ENCODE measurements at regions not wholly inside any gene's neighbourhood (a gene's known extent, or its start where the extent isn't known, plus 50 kb on each side); places are given as distances from the start of the nearest gene placed in this dataset.
"Not testable (repeated sequence)": the region's sequence is repeated elsewhere in the genome, so short reads cannot be mapped to it uniquely, and the experiment has no call there.

- H3K27me3 Mint-ChIP-seq; CTCF ChIA-PET; H3K27ac ChIP-seq (ENCODE audit: low read depth, low read length); H3K36me3 Mint-ChIP-seq; H3K9me3 ChIP-seq (ENCODE audit: control insufficient read depth in 2 of 3, low read length in 3 of 3); H3K27ac Mint-ChIP-seq; intact Hi-C loops (cut with micrococcal nuclease); H3K4me3 ChIP-seq (ENCODE audit: low read length); H3K4me3 Mint-ChIP-seq; POLR2A ChIA-PET; H3K27me3 ChIP-seq (ENCODE audit: control insufficient read depth in 2 of 2, insufficient read depth in 2 of 2, low read length in 2 of 2); H3K4me1 Mint-ChIP-seq; ATAC-seq; H3K4me1 ChIP-seq (ENCODE audit: control insufficient read depth in 2 of 2, insufficient read depth in 2 of 2, low read length in 2 of 2); DNase-seq; H3K36me3 ChIP-seq (ENCODE audit: control insufficient read depth in 2 of 3, insufficient read depth in 3 of 3, low read length in 3 of 3): not testable (repeated sequence)
- H3K9me3 Mint-ChIP-seq: peaks cover 0 to 36% (median 4%) of the 10 kb centered on the region in 11 donors
Observed at GRCh38 chr14:46568161-46568560, 83.4 kb downstream of the RPL10L start.

GRCh38 chr14:46550836-46551235 lies 100.7 kb downstream of the RPL10L start:
- POLR2A ChIA-PET: no interaction called here
- intact Hi-C loops (cut with micrococcal nuclease): no loop called here
- Histone ChIP-seq H3K4me3 (ENCODE audit: low read length) (no peak overlapping the region), H3K27ac (ENCODE audit: low read depth, low read length) (no peak overlapping the region), H3K36me3 (ENCODE audit: control insufficient read depth in 2 of 3, insufficient read depth in 3 of 3, low read length in 3 of 3) (no peaks in the 10 kb centered on the region), H3K9me3 (ENCODE audit: control insufficient read depth in 2 of 3, low read length in 3 of 3) (no peaks in the 10 kb centered on the region), H3K4me1 (ENCODE audit: control insufficient read depth in 2 of 2, insufficient read depth in 2 of 2, low read length in 2 of 2) (no peaks in the 10 kb centered on the region), H3K27me3 (ENCODE audit: control insufficient read depth in 2 of 2, insufficient read depth in 2 of 2, low read length in 2 of 2) (no peaks in the 10 kb centered on the region)
- H3K9me3 Mint-ChIP-seq: peaks cover 5 to 31% (median 20%) of the 10 kb centered on the region in 11 donors
- H3K4me3 Mint-ChIP-seq: no peak overlapping the region
- peaks cover 0 to 5% (median 0%) of the 10 kb centered on the region in 5 donors for H3K36me3 Mint-ChIP-seq
- H3K4me1 Mint-ChIP-seq: no peaks in the 10 kb centered on the region
- no peak overlapping the region for H3K27ac Mint-ChIP-seq
- CTCF ChIA-PET: no interaction called here
- H3K27me3 Mint-ChIP-seq: no peaks in the 10 kb centered on the region
- DNase-seq (no peak), ATAC-seq (no peak)

- Mint-ChIP-seq H3K9me3 (peaks cover 1 to 19% (median 8%) of the 10 kb centered on the region in 11 donors), H3K4me3 (no peak overlapping the region), H3K27me3 (no peaks in the 10 kb centered on the region), H3K36me3 (no peaks in the 10 kb centered on the region), H3K4me1 (no peaks in the 10 kb centered on the region), H3K27ac (no peak overlapping the region)
- DNase-seq: no peak
- no peak overlapping the region for H3K4me3 ChIP-seq (ENCODE audit: low read length)
- ChIA-PET CTCF (no interaction called here), POLR2A (no interaction called here)
- no peaks in the 10 kb centered on the region for H3K27me3 ChIP-seq (ENCODE audit: control insufficient read depth in 2 of 2, insufficient read depth in 2 of 2, low read length in 2 of 2)
- intact Hi-C loops (cut with micrococcal nuclease): no loop called here
- ATAC-seq: no peak
- no peaks in the 10 kb centered on the region for H3K9me3 ChIP-seq (ENCODE audit: control insufficient read depth in 2 of 3, low read length in 3 of 3)
- no peak overlapping the region for H3K27ac ChIP-seq (ENCODE audit: low read depth, low read length)
- no peaks in the 10 kb centered on the region for H3K4me1 ChIP-seq (ENCODE audit: control insufficient read depth in 2 of 2, insufficient read depth in 2 of 2, low read length in 2 of 2)
- no peaks in the 10 kb centered on the region for H3K36me3 ChIP-seq (ENCODE audit: control insufficient read depth in 2 of 3, insufficient read depth in 3 of 3, low read length in 3 of 3)
Observed at GRCh38 chr14:46540986-46541385, 110.6 kb downstream of the RPL10L start.

GRCh38 chr14:46519121-46519520 lies 132.5 kb downstream of the RPL10L start:
- Histone ChIP-seq H3K9me3 (ENCODE audit: control insufficient read depth in 2 of 3, low read length in 3 of 3) (peaks cover 0 to 3% (median 0%) of the 10 kb centered on the region in 3 experiments), H3K27me3 (ENCODE audit: control insufficient read depth in 2 of 2, insufficient read depth in 2 of 2, low read length in 2 of 2) (no peaks in the 10 kb centered on the region), H3K36me3 (ENCODE audit: control insufficient read depth in 2 of 3, insufficient read depth in 3 of 3, low read length in 3 of 3) (no peaks in the 10 kb centered on the region), H3K4me1 (ENCODE audit: control insufficient read depth in 2 of 2, insufficient read depth in 2 of 2, low read length in 2 of 2) (no peaks in the 10 kb centered on the region), H3K4me3 (ENCODE audit: low read length) (no peak overlapping the region), H3K27ac (ENCODE audit: low read depth, low read length) (no peak overlapping the region)
- ChIA-PET POLR2A (no interaction called here), CTCF (no interaction called here)
- DNase-seq: no peak
- H3K27me3 Mint-ChIP-seq: no peaks in the 10 kb centered on the region
- no peak overlapping the region for H3K4me3 Mint-ChIP-seq
- peaks cover 0 to 8% (median 0%) of the 10 kb centered on the region in 11 donors for H3K9me3 Mint-ChIP-seq
- no peaks in the 10 kb centered on the region for H3K4me1 Mint-ChIP-seq
- intact Hi-C loops (cut with micrococcal nuclease): no loop called here
- no peak overlapping the region for H3K27ac Mint-ChIP-seq
- no peak for ATAC-seq
- no peaks in the 10 kb centered on the region for H3K36me3 Mint-ChIP-seq

- POLR2A ChIA-PET, DNase-seq: not testable (repeated sequence)
Observed at GRCh38 chr14:46508752-46509151, 142.8 kb downstream of the RPL10L start.

GRCh38 chr14:46499521-46499920 lies 152.1 kb downstream of the RPL10L start:
- ChIA-PET POLR2A (no interaction called here), CTCF (no interaction called here)
- no peak overlapping the region for H3K4me3 Mint-ChIP-seq
- ATAC-seq (no peak), DNase-seq (no peak)
- Histone ChIP-seq H3K36me3 (ENCODE audit: control insufficient read depth in 2 of 3, insufficient read depth in 3 of 3, low read length in 3 of 3) (no peaks in the 10 kb centered on the region), H3K4me1 (ENCODE audit: control insufficient read depth in 2 of 2, insufficient read depth in 2 of 2, low read length in 2 of 2) (no peaks in the 10 kb centered on the region), H3K27me3 (ENCODE audit: control insufficient read depth in 2 of 2, insufficient read depth in 2 of 2, low read length in 2 of 2) (no peaks in the 10 kb centered on the region), H3K9me3 (ENCODE audit: control insufficient read depth in 2 of 3, low read length in 3 of 3) (no peaks in the 10 kb centered on the region), H3K27ac (ENCODE audit: low read depth, low read length) (no peak overlapping the region), H3K4me3 (ENCODE audit: low read length) (no peak overlapping the region)
- intact Hi-C loops (cut with micrococcal nuclease): no loop called here
- H3K27me3 Mint-ChIP-seq: no peaks in the 10 kb centered on the region
- no peaks in the 10 kb centered on the region for H3K36me3 Mint-ChIP-seq
- peaks cover 0 to 14% (median 7%) of the 10 kb centered on the region in 11 donors for H3K9me3 Mint-ChIP-seq
- no peak overlapping the region for H3K27ac Mint-ChIP-seq
- no peaks in the 10 kb centered on the region for H3K4me1 Mint-ChIP-seq

More at GRCh38 chr14:46508752-46509151, 142.8 kb downstream of the RPL10L start:
- H3K4me1 ChIP-seq (ENCODE audit: control insufficient read depth in 2 of 2, insufficient read depth in 2 of 2, low read length in 2 of 2); H3K27me3 ChIP-seq (ENCODE audit: control insufficient read depth in 2 of 2, insufficient read depth in 2 of 2, low read length in 2 of 2); ATAC-seq; H3K27ac Mint-ChIP-seq; CTCF ChIA-PET; H3K9me3 ChIP-seq (ENCODE audit: control insufficient read depth in 2 of 3, low read length in 3 of 3); H3K27me3 Mint-ChIP-seq; H3K36me3 Mint-ChIP-seq; H3K4me3 Mint-ChIP-seq; H3K4me1 Mint-ChIP-seq; H3K36me3 ChIP-seq (ENCODE audit: control insufficient read depth in 2 of 3, insufficient read depth in 3 of 3, low read length in 3 of 3); intact Hi-C loops (cut with micrococcal nuclease); H3K4me3 ChIP-seq (ENCODE audit: low read length); H3K27ac ChIP-seq (ENCODE audit: low read depth, low read length): not testable (repeated sequence)
- peaks cover 2 to 18% (median 8%) of the 10 kb centered on the region in 11 donors for H3K9me3 Mint-ChIP-seq

GRCh38 chr14:46496409-46496808 lies 155.2 kb downstream of the RPL10L start:
- Histone ChIP-seq H3K27ac (ENCODE audit: low read depth, low read length) (no peak overlapping the region), H3K9me3 (ENCODE audit: control insufficient read depth in 2 of 3, low read length in 3 of 3) (no peaks in the 10 kb centered on the region), H3K27me3 (ENCODE audit: control insufficient read depth in 2 of 2, insufficient read depth in 2 of 2, low read length in 2 of 2) (no peaks in the 10 kb centered on the region), H3K36me3 (ENCODE audit: control insufficient read depth in 2 of 3, insufficient read depth in 3 of 3, low read length in 3 of 3) (no peaks in the 10 kb centered on the region), H3K4me3 (ENCODE audit: low read length) (no peak overlapping the region), H3K4me1 (ENCODE audit: control insufficient read depth in 2 of 2, insufficient read depth in 2 of 2, low read length in 2 of 2) (no peaks in the 10 kb centered on the region)
- ATAC-seq (no peak), DNase-seq (no peak)
- ChIA-PET POLR2A (interaction anchor here (0.6 kb wide), 1 partner anchor 892 kb away, joined by 4 read pairs; no protein-coding TSS in a partner anchor), CTCF (no interaction called here)
- Mint-ChIP-seq H3K36me3 (no peaks in the 10 kb centered on the region), H3K9me3 (peaks cover 3 to 15% (median 8%) of the 10 kb centered on the region in 11 donors), H3K4me3 (no peak overlapping the region), H3K27ac (no peak overlapping the region), H3K4me1 (no peaks in the 10 kb centered on the region), H3K27me3 (no peaks in the 10 kb centered on the region)
- intact Hi-C loops (cut with micrococcal nuclease): no loop called here
